ENCODE measurements at regions not wholly inside any gene's neighbourhood (a gene's known extent, or its start where the extent isn't known, plus 50 kb on each side); places are given as distances from the start of the nearest gene placed in this dataset.
A peak's percentile ranks its signal among the peaks of the same experiment; 100 is the strongest.

DNA sequence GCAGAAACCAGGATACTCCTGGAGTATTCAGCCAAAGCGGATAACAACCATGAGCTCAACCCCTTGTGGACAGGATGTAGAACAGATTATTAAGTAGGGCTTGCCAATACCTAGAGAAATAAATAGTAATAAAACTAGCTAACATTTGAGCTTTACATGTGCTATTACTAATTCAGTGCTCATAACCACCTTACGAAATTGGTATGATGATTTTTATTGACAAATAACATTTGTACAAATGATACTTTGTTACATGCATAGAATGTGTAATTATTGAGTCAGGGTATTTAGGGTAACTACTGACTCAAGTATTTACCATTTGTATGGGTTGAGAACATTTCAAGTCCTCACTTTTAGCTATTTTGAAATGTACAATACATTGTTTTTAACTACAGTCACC, 287.9 kb downstream of the CDC5L start:
- Histone ChIP-seq H3K27ac (ENCODE audit: low read depth in 2 of 2, low read length in 1 of 2) (no peak overlapping the region), H3K4me3 (ENCODE audit: low read depth in 2 of 2, low read length in 1 of 2) (no peak overlapping the region), H3K27me3 (ENCODE audit: insufficient read depth) (no peaks in the 10 kb centered on the region), H3K36me3 (replicated peaks in 1 of 2; ENCODE audit: control insufficient read depth in 1 of 2, insufficient read depth in 2 of 2, low read length in 1 of 2) (no peaks in the 10 kb centered on the region), H3K79me2 (ENCODE audit: insufficient read depth) (no peaks in the 10 kb centered on the region), H3K9me2 (no peaks in the 10 kb centered on the region), H3K4me2 (no peak overlapping the region), H4K20me1 (ENCODE audit: insufficient read depth) (no peaks in the 10 kb centered on the region), H3F3A (replicated peaks; ENCODE audit: insufficient read depth) (no peaks in the 10 kb centered on the region), H3K9ac (no peak overlapping the region), H3K4me1 (ENCODE audit: control insufficient read depth in 1 of 2, insufficient read depth in 2 of 2, low read depth in 1 of 2, low read length in 1 of 2) (no peaks in the 10 kb centered on the region), H3K9me3 (no peaks in the 10 kb centered on the region), H2AFZ (ENCODE audit: low read depth) (no peak overlapping the region)
- WGBS (ENCODE audit: low lambda C conversion rate), result 95% methylated on average over 2 of the region's 2 CpGs
- TF ChIP-seq, protein P1, sequence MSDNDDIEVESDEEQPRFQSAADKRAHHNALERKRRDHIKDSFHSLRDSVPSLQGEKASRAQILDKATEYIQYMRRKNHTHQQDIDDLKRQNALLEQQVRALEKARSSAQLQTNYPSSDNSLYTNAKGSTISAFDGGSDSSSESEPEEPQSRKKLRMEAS (IDR thresholded peaks at IDR 0.05; ENCODE audit: low read depth), result no peak
- no peak for TF ChIP-seq TCF12 (IDR thresholded peaks at IDR 0.05)
- TF ChIP-seq FOXM1 (IDR thresholded peaks at IDR 0.05; ENCODE audit: low read depth), result no peak
- TF ChIP-seq, protein P2, sequence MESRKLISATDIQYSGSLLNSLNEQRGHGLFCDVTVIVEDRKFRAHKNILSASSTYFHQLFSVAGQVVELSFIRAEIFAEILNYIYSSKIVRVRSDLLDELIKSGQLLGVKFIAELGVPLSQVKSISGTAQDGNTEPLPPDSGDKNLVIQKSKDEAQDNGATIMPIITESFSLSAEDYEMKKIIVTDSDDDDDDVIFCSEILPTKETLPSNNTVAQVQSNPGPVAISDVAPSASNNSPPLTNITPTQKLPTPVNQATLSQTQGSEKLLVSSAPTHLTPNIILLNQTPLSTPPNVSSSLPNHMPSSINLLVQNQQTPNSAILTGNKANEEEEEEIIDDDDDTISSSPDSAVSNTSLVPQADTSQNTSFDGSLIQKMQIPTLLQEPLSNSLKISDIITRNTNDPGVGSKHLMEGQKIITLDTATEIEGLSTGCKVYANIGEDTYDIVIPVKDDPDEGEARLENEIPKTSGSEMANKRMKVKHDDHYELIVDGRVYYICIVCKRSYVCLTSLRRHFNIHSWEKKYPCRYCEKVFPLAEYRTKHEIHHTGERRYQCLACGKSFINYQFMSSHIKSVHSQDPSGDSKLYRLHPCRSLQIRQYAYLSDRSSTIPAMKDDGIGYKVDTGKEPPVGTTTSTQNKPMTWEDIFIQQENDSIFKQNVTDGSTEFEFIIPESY (IDR thresholded peaks at IDR 0.05; ENCODE audit: borderline replicate concordance, low read depth), result no peak
- TF ChIP-seq FOXJ3 (CRISPR knock-in tag; IDR thresholded peaks at IDR 0.05), result no peak
- no peak for TF ChIP-seq SIN3A (IDR thresholded peaks at IDR 0.05; ENCODE audit: borderline replicate concordance, low read depth, low read length)
- no peak for TF ChIP-seq POLR2AphosphoS5 (IDR thresholded peaks at IDR 0.05; ENCODE audit: low read depth, low read length)
- TF ChIP-seq TAF1 (IDR thresholded peaks at IDR 0.05; ENCODE audit: borderline replicate concordance, low read depth, low read length), result no peak
- TF ChIP-seq EP300 (IDR thresholded peaks at IDR 0.05; ENCODE audit: borderline replicate concordance in 1 of 2, low read depth in 1 of 2, low read length in 1 of 2), result no peak
- ChIA-PET CTCF (interaction anchor here (2.8 kb wide), 1 partner anchor 20 kb away, joined by 10 read pairs; no protein-coding TSS in a partner anchor), POLR2A (no interaction called here)
- no peak for DNase-seq

DNA sequence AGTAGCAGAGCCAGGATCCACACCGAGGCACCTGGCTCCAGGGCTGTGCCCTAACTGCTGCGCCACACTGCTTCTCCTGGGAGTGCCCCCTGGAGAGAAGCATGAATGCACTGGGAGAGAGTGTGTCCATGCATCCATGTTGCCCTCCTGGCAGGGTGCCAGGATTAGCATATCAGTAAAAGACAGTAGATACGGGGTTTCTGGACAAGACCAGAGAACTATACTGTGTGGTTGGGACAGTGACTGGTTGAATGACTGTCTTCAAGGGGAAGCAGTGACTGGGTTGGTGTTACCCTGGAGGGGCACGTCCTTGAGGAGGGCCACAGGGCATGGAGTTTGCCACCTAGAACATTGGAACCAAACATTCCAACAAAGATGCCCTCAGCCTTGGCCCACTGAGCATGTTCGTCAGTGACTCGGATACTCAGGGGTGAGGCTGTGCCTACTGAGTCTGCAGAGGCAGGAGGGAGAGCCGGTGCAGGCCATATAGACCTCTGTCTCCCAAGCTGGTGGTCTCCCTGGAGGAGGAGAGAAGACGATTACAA, 288.8 kb downstream of the CDC5L start:
- Histone ChIP-seq H3K4me3 (ENCODE audit: low read depth in 2 of 2, low read length in 1 of 2) (no peak overlapping the region), H3K9me2 (no peaks in the 10 kb centered on the region), H3K9ac (no peak overlapping the region), H3K27me3 (ENCODE audit: insufficient read depth) (no peaks in the 10 kb centered on the region), H3K79me2 (ENCODE audit: insufficient read depth) (no peaks in the 10 kb centered on the region), H2AFZ (ENCODE audit: low read depth) (no peak overlapping the region), H3K4me1 (ENCODE audit: control insufficient read depth in 1 of 2, insufficient read depth in 2 of 2, low read depth in 1 of 2, low read length in 1 of 2) (no peaks in the 10 kb centered on the region), H3K4me2 (no peak overlapping the region), H4K20me1 (ENCODE audit: insufficient read depth) (no peaks in the 10 kb centered on the region), H3K9me3 (no peaks in the 10 kb centered on the region), H3K27ac (ENCODE audit: low read depth in 2 of 2, low read length in 1 of 2) (no peak overlapping the region), H3F3A (replicated peaks; ENCODE audit: insufficient read depth) (no peaks in the 10 kb centered on the region), H3K36me3 (replicated peaks in 1 of 2; ENCODE audit: control insufficient read depth in 1 of 2, insufficient read depth in 2 of 2, low read length in 1 of 2) (no peaks in the 10 kb centered on the region)
- WGBS (ENCODE audit: low lambda C conversion rate), result 87% methylated on average over 7 of the region's 8 CpGs
- no peak for TF ChIP-seq POLR2AphosphoS5 (IDR thresholded peaks at IDR 0.05; ENCODE audit: low read depth, low read length)
- TF ChIP-seq YY1 (IDR thresholded peaks at IDR 0.05; ENCODE audit: low read depth), result no peak
- peak; percentile 19; the same call in 1 of the 2 replicates for TF ChIP-seq NFIC (IDR thresholded peaks at IDR 0.05; ENCODE audit: borderline replicate concordance)
- CTCF ChIA-PET, result interaction anchor here (2.8 kb wide), 1 partner anchor 21 kb away, joined by 10 read pairs; no protein-coding TSS in a partner anchor
- POLR2A ChIA-PET, result no interaction called here
- DNase-seq, result peak; percentile 38

Measured in SK-N-SH (cell line).